ENCODE measurements at regions not wholly inside any gene's neighbourhood (a gene's known extent, or its start where the extent isn't known, plus 50 kb on each side); places are given as distances from the start of the nearest gene placed in this dataset.

DNA sequence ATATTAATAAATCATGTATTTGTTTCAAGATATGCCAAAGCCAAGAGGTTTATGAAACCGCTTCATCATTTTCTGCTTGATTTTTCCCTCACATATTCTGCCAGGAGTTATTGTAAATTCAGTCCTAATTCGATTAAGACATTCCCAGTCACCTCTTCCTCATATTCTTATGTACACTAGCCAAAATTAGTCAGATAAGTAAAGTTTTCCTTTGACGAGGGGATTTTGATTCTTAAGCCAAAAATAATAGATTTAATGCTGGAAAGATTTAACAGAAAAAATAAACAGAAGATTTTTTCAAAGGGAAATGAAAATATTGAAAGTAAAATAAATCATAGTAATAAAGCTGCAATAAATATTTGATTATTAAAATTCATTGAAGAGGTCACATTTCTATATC, 51.0 kb upstream of the VEGFC start:
- DNase-seq: no peak

DNA sequence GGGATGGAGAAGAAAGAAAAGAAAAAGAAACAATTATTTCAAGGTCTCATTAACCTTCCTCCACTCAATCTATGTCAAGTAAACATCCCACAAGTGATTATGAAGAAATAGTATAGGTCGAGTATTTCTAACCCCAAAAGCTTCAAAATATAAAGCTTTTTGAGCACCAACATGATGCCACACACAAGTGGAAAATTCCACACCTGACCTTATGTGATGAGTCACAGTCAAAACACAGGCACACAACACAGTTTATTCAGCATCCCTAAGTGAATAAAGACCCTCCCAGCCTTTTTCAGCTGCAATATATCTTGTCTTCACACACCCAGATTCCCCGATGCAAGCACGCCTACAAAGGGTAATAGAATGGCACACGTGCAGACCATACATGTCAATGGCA, 51.7 kb upstream of the VEGFC start:
- no peak for DNase-seq

DNA sequence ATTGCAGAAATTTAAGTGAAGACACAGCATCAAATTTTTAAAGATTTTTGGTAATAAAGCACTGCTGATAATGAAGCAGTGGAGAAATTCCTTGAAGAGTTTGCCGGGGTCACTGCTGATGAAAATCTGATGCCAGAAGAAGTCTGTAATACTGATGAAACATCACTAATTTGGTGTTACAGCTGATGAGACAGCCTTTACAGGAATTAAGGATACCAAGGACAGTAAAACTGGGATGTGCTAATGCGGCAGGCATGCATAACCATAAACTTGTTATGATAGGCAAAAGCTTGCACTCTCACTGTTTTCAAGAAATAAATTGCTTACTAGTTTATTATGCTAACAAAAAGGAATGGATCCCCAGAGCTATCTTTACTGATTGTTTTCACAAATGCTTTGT, 52.9 kb upstream of the VEGFC start:
- no peak for DNase-seq

DNA sequence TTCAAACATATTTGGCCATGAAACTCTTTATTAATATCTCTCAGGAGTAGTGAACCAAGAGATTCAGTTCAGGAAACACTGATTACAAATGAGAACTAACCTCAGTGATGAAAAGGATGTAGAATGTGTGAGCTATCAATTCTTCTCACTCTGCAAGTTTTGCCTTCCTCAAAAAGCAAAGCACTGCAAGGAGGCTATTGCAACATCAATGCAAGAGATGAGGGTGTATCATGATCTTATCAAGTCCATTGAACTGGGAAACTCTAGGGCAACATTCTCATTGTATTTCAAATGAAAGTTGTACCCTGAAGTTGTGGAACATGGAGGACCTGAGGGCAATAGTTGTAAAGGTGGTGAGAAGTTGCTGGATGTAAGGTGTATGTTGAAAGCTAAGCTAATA, 56.4 kb upstream of the VEGFC start:
- DNase-seq: no peak

DNA sequence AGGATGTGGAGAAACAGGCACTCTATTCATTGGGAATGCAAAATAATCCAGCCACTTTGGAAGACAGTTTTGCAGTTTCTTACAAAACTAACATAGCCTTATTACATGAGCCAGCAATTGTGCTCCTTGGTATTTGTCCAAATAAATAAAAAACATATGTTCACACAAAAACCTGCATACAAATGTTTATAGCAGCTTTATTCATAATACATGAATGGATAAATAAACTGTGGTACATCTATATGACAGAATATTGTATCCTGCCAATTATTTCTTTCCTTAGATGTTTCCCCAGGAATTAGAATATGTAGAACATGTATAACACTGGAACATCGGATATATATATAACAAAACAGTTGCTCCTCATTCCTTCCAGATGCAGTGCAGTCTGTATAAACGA, 57.7 kb upstream of the VEGFC start:
- no peak for DNase-seq

DNA sequence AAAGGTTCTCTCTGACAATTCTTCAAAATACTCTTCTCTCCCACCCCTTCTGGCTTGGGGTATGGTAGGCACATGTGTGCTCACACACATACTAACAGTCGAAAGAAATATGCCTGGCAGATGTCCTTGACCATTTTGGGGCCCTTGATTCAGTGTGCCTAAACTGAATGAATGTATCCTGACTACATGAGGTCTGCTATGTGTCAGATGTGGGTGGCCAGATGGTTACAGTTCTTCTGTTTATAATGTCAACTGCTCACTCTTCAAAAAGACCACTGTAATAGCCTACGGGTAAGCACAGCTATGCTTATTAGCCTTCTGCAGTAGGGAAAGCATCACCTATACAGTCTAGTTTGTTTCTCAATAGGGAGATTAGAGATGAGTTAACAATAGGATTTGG, 63.7 kb upstream of the VEGFC start:
- DNase-seq: no peak

DNA sequence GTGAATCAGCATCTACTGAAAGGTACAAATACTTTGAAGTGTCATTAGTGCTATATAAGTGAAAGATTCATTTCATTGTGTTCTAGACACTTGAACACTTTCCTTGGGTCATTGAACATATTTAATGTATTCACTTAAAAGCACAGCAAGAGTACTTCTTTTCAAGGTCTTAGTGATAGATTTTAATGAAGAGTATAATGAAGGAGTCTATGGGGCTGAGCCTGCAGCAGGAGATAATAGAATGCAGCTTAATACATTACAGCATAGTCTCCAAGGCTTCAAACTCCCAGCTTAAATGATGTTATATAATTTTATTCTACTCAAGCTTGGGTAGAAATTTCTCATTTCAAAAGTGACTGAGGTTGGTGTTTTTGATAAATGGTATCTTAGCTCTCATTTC, 66.1 kb upstream of the VEGFC start:
- DNase-seq: no peak

DNA sequence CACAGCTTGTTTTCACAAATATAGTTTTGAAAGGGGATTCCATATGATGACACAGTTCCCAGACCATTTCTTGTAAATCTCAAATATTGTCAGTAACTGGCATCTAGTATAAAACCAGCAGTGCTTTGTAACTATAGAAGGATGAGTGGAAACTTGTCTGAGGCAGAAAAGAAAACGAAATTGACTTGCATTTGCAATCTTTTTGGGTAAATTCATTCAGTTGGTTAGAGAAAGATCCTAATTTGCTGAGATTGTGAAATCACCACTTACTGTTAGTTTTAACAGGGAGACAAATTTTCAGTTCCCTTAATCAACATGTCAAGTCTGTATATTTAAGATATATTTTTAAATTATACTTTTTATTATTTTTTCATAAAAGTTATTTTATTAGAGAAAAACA, 71.5 kb upstream of the VEGFC start:
- no peak for DNase-seq

DNA sequence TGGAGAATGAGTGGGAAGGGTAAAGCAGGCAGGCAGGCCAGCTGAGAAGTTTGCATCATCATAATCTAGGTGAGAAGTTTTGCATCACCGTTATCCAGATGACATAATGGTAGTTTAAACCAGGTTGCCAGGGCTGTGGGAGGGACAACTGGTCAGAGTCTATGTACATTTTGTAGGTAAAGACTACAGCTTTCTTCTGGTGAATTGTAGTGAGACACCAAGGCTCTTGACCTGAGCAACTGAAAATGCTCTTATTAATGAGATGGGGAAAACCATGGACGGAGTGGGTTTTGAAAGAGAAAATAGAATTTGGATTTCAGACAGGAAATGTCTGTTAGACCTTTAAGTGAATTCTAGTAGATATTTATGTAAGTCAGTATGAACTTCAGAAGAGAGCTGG, 76.0 kb upstream of the VEGFC start:
- DNase-seq: no peak

DNA sequence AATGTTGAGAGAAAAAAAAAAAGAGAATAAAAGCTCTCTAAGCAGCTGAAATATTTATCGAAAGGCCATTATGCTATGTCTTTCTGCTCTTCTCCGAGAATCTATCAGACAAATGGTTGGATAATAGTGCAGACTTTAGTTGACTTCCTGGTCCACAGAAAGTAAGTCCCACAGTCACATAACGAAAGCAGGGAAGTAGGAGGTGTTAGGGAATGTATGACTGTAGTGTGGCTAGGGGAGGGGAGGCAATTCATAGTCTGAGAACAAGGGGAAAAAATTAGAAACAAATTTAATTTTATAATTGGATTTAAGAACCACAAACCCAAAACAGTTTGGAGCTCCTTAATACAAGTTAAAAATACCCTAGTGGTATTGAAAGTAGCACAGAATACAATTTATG, 79.7 kb upstream of the VEGFC start:
- DNase-seq: no peak

DNA sequence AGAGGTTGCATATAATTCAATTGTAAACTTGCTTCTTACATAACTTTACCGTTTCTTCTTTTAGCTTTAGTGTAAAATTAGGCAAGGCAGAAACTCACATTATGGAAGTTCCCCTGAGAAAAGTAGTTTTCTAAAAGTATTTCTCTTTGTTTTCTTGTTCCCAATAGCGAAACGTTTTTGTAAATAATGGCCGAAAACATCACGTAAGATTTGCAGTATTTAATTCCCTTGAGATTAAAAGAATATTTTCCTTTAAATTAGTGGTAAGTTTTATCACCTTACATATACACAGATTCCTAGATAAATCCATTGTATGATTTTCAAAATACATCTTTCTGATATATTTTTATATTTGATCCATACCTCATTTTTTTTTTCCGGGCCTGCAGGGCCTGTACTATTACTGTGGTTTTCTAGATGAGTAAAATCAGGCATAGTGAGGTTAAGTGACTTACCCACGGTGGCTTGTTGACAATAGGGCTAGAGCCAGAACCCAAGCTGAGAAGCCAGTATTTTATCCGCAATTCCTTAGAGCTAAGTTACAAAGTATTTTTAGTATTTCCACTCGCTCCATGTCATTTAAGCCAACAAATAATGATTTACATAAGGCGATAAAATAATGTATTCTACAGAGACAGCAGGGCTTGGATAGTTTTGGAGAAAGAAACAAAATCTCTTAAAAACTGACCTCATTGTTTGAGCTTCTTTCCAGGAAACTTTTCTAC, 82.2 kb upstream of the VEGFC start:
- no peak for DNase-seq

DNA sequence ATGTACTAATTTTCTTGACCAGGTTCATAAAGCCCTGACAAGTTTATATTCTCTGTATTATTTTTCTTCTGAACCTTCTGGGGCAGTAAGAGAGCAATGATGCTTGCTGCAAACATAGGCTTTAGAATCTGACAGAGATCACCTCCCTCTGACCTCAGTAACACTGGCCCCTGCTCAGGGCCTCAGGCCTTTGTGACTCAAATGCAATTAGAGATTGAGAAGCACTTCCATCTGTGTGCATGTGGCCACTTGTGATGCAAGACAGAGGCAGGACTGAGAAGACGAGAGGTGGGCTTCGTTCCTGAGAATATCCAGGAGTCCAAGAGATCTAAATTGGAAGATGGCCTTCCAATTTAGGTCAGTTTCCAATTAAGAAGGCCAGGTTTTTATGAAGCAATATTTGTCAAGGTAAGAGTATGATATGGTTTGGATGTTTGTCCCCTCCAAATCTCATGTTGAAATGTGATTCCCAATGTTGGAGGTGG, 82.8 kb upstream of the VEGFC start:
- DNase-seq: no peak

DNA sequence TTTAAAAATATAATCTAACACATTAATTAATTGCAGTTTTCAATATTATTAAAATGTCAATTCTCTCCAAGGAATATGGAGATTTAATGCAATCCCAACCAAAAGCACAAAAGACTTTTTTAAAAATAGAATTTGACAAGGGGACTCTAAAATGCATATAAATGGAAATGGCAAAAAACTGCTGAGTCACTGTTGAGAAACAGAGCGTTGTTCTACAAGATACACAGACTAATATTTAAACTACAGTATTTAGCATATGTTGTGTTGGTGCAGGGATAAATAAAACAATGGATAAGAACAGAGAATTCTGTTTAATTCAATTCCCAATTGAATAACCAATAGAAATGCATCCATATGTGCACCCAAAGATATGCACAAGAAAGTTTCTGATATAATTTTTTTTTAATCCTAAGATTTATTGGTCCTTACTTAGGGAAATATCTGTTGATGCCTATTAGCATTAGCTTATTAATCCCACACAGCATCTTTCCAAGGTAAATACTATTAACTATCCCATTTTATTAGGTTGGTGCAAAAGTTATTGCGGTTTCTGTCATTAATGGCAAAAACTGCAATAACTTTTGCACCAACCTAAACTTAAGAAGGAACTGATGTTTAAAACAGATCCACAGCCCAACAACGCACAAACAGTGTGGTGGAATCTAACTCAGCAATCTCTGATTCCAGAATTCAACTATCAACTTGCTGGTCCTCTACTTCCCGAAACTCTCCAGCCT, 86.8 kb upstream of the VEGFC start:
- no peak for DNase-seq

DNA sequence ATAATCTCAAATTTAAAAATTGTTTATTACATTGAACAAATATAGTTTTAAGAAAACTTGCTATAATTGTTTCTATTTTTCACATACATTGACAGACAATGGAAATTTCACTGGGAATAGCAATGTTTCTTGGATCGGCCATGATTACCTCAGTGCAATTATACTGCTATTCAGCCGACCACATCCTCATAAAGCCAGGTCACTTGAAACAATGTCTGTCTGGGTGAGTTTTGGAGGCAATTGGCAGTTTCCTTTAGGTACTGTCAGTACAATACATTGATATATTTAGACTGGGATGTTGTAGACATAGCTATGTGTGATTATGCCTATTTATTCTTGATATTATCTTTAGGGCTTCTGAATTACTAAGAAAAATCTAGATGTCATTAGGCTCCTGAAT, 89.5 kb upstream of the VEGFC start:
- no peak for DNase-seq

DNA sequence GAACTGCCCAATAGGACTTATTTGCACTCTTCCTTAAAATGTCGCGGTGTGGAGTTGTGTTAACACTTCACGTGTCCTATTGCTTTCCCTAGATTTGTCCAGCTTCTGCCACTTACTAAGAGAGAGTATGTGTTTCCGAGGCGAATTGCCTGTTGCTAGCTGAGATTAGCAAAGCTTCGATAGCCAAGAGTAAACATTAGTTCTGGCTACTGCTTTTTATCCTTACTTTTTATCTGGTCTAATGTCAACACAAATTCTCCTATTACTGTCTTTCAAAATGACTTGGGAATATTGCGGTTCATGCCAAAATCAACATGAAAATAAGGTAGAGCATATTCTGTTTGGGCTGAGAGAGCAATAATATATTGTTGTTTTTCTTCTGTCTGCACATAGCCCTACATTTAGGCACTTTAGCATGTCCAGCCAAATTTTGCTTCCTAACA, 90.4 kb upstream of the VEGFC start:
- DNase-seq: no peak

DNA sequence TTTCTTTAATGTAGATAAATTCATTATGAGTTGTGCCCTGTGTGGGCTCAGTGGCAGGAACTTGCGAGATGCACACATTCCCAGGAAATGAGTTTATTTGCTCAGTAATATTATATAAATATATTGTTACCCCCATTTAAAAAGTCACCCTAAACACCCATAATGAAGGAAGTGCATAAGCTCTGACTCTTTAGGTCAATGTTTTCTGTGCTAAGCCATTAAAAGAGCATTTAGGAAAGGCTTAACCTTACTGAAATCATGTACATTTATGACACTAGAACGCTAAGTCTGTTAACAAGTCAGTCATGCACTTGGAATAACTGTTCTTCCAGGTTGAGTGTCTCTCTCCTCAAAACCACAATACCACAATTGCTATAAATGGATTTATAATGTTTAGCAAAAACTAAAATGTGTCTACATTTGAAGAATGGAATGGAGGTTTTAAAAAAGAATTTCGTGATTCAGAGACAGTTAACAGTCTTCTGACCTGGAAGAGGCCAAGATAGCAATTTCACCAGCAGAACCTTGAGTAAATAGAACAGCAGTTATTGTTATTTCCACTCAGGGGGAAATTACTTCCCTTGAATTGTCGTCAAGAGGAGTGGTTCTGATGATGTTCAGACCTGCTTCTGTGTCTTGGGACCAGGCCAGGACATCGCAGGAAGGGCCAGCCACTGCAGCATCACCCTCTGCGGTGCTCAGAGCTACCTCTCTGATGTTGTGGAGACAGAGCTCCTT, 91.1 kb upstream of the VEGFC start:
- DNase-seq: no peak

DNA sequence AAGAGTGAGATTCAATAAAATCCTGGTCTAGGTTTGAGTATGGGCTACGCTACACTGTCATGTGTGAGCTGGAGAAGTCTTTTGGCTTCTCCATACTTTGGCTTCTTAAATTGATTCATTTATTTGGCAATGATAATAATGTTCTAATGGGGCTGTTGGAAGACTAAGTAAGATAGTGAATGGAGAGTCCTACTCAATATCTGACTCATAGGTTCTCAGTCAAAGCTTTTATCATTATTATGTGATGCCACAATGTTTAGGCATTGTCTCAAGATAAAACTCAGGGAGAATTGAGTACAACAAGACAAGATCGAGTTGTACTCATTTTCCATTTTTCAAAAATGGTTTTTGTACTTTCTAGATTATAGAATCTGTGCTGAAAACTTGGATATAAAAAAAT, 92.5 kb upstream of the VEGFC start:
- no peak for DNase-seq

DNA sequence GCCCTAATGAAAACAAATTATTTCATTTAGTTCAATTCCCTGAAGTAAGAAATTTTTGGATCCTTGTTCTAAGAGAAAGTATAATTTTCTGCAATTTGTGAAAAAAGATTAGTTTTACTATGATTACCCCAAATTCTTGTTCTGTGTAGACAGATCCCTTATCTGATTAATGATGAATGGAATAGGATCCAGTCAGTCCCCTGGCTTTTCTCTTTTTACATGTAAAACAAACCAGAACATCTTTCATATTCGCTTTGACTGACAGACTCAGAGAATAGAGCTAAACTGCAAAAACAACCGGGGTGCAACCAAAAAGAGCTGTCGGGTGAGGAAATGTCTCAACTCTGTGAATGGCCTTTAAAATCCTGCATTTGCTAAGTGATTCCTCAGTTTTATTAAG, 93.4 kb upstream of the VEGFC start:
- no peak for DNase-seq

DNA sequence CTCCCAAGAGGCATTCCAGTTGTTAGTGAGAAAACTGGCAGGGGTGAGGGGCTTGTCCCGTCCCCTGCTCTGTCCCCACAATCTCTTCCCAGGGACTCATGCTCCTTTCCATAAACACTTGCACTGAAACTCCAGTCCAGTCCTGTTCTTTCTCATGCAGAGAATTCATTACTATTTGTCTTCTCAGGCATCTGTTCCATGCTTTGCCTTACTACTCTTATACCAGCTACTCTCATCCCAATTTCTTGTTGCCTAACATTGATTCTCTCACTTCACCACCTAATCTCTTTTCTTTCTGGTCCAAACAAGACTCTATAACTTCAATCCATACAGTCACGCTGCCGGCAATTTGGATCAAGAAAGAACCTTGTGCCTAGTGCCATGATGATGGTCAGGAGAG, 97.1 kb upstream of the VEGFC start:
- no peak for DNase-seq

DNA sequence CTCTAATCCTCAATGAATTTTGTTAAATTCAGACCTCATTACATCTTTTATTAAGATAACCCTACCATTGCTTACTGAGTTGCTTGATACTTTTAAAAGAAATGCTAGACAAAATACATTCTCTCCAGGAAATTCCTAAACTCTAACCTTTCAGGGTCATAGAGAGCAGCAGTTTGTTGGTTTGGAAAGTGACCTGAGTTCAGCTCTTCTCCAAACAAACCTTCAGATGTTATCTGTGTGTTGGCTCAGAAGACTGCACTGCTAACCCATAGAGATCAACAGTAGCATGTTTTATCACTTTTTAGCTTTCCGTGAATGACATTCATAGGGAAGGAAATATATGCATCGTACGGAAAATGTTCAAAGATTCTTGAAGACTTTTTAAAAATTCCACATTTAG, 101.8 kb upstream of the VEGFC start:
- DNase-seq: no peak

DNA sequence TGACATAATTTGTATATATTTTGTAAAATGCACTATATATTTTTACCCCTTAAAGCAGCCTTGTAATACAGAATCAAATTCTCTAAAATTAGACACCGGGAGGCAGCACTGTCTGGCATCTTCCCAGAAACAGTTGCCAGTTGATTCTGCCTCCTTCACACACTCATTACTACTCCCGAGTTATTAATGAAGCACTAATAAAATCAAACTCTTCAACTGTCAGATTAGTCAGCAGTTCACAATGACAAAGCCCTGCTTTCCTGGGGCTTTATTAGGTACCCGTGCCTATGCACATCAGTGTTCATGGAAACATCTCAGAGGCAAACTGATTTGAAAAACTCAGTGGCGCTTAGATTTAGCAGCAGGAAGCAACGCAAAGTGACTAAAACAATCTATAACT, 103.5 kb upstream of the VEGFC start:
- no peak for DNase-seq

DNA sequence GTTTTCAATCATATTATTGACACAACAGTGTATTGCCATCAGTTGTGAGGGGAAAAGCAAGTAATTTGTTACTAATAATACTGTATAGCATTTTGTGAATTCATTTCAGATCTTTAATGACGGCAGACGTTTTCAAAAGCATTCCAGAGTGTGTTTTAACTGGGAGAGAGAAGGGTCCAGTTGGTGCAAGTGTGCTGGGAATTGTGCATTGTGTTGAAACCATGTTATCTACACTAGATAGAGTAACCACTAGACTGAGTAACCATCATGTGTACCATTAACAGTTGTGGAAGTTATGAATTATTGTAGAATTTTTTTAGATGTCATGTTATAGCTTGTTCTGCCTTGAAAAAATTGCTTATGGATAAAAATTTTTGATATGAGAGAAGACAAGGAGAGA, 104.5 kb upstream of the VEGFC start:
- DNase-seq: no peak

DNA sequence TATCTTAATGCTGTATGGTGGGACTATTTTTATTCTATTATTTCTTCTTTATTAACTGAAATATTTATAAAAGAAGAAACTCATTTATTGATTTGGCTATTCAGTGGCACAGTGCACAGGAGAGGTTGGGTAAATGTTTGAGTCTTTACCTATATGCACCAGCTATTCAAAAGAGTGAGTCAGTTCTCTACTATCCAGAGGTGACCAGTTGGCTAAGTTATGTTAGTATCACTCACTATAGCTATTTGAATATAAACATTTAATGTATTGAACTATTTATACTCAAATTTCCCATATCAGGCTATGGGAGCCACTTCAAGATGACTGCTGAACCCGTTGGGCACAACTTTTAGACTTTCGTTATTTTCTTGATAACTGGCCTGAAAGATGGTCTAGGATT, 106.1 kb upstream of the VEGFC start:
- DNase-seq: no peak

DNA sequence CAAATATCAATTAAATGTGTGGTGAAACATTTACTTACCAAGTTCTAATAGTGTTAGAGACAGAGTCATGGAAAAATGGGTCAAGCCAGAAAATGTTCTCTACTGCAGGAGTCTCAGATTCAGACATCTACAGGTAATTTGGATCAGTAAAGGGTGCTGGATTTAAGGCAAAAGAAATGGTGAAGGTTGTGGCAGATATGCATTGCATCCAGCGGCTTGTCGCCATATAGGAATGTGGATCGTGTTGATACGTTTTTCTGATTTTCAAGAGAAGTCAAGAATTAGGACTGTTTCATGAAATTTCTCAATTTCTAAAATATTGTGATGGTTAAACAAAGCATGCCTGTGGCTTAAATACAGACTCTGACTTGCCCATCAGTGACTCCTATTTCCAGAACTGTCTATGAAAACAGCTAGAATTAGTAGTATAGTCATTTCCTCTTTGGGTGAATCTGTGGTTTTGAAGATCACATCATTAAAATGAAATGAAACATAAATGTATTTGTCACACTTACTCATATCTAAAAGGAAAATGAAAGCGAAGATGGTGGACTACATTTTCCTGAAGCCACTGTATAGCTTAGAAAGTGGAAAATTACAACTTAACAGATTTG, 110.1 kb upstream of the VEGFC start:
- DNase-seq: no peak

Measured in stimulated activated CD4-positive, alpha-beta T cell treated with anti-CD3 and anti-CD28 coated beads, Interleukin-2, amount 100 ng/mL, for 24 hours (primary cell).